HG02610 (cell line): ENCODE measurements at regions not wholly inside any gene's neighbourhood (a gene's known extent, or its start where the extent isn't known, plus 50 kb on each side); places are given as distances from the start of the nearest gene placed in this dataset.
"Not testable (repeated sequence)": the region's sequence is repeated elsewhere in the genome, so short reads cannot be mapped to it uniquely, and the experiment has no call there.

Experiments used
- ATAC-seq: cut with Tn5 transposase; IDR thresholded peaks from one replicate; pipeline ENCODE4 v1.9.1; 2021; ENCODE audit warnings: mild to moderate bottlenecking, moderate library complexity; ENCODE audit not compliant: unreplicated experiment

- no peak for ATAC-seq
Observed at GRCh38 chr11:95413021-95413420, 182.0 kb upstream of the SESN3 start.

- no peak for ATAC-seq
Observed at GRCh38 chr11:95412074-95412473, 181.1 kb upstream of the SESN3 start.

GRCh38 chr11:95410707-95411106 is 179.7 kb upstream of the SESN3 start:
- not testable (repeated sequence) for ATAC-seq

- ATAC-seq, result no peak
Observed at GRCh38 chr11:95406271-95406670, 175.3 kb upstream of the SESN3 start.

- no peak for ATAC-seq
Observed at GRCh38 chr11:95404370-95404769, 173.4 kb upstream of the SESN3 start.

GRCh38 chr11:95398437-95399112 is 167.6 kb upstream of the SESN3 start:
- ATAC-seq, result no peak

GRCh38 chr11:95392644-95393043 is 161.6 kb upstream of the SESN3 start:
- no peak for ATAC-seq

GRCh38 chr11:95389427-95389826 is 158.4 kb upstream of the SESN3 start:
- ATAC-seq, result no peak

GRCh38 chr11:95388086-95388485 is 157.1 kb upstream of the SESN3 start:
- ATAC-seq, result no peak

- no peak for ATAC-seq
Observed at GRCh38 chr11:95387325-95387724, 156.3 kb upstream of the SESN3 start.

GRCh38 chr11:95385577-95385976 is 154.6 kb upstream of the SESN3 start:
- ATAC-seq, result no peak

GRCh38 chr11:95379479-95379878 is 148.5 kb upstream of the SESN3 start:
- ATAC-seq, result no peak

GRCh38 chr11:95378789-95379188 is 147.8 kb upstream of the SESN3 start:
- no peak for ATAC-seq

- no peak for ATAC-seq
Observed at GRCh38 chr11:95378111-95378510, 147.1 kb upstream of the SESN3 start.

GRCh38 chr11:95375886-95376285 is 144.9 kb upstream of the SESN3 start:
- no peak for ATAC-seq

- ATAC-seq, result no peak
Observed at GRCh38 chr11:95375451-95375850, 144.4 kb upstream of the SESN3 start.

- ATAC-seq, result no peak
Observed at GRCh38 chr11:95374105-95374504, 143.1 kb upstream of the SESN3 start.

- no peak for ATAC-seq
Observed at GRCh38 chr11:95373241-95373640, 142.2 kb upstream of the SESN3 start.

- no peak for ATAC-seq
Observed at GRCh38 chr11:95372097-95372656, 141.2 kb upstream of the SESN3 start.

- ATAC-seq, result no peak
Observed at GRCh38 chr11:95371153-95371552, 140.2 kb upstream of the SESN3 start.

- no peak for ATAC-seq
Observed at GRCh38 chr11:95367726-95368125, 136.7 kb upstream of the SESN3 start.

GRCh38 chr11:95365348-95365747 is 134.3 kb upstream of the SESN3 start:
- no peak for ATAC-seq
